ENCODE measurements at regions not wholly inside any gene's neighbourhood (a gene's known extent, or its start where the extent isn't known, plus 50 kb on each side); places are given as distances from the start of the nearest gene placed in this dataset.

- TF ChIP-seq CTCF (tag by site-specific recombination; IDR thresholded peaks at IDR 0.05): no peak
- no peak for TF ChIP-seq ZNF670 (tag by site-specific recombination; IDR thresholded peaks at IDR 0.05; ENCODE audit: low read depth)
- TF ChIP-seq ZNF501 (tag by site-specific recombination; IDR thresholded peaks at IDR 0.05): no peak
- no peak for TF ChIP-seq REPIN1 (tag by site-specific recombination; IDR thresholded peaks at IDR 0.05; ENCODE audit: low read depth)
- TF ChIP-seq KLF10 (tag by site-specific recombination; IDR thresholded peaks at IDR 0.05): no peak
- no peak for TF ChIP-seq ZNF174 (tag by site-specific recombination; IDR thresholded peaks at IDR 0.05)
- TF ChIP-seq ZBTB11 (tag by site-specific recombination; conservative IDR thresholded peaks at IDR 0.05; ENCODE audit: low read depth): no peak
- TF ChIP-seq ZNF785 (tag by site-specific recombination; IDR thresholded peaks at IDR 0.05): no peak
- TF ChIP-seq, protein P1, sequence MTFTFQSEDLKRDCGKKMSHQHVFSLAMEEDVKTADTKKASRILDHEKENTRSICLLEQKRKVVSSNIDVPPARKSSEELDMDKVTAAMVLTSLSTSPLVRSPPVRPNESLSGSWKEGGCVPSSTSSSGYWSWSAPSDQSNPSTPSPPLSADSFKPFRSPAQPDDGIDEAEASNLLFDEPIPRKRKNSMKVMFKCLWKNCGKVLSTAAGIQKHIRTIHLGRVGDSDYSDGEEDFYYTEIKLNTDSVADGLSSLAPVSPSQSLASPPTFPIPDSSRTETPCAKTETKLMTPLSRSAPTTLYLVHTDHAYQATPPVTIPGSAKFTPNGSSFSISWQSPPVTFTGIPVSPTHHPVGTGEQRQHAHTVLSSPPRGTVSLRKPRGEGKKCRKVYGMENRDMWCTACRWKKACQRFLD (tag by site-specific recombination; IDR thresholded peaks at IDR 0.05): no peak
- no peak for TF ChIP-seq REST (tag by site-specific recombination; IDR thresholded peaks at IDR 0.05)
- no peak for TF ChIP-seq SETDB1 (IDR thresholded peaks at IDR 0.05; ENCODE audit: insufficient read length, low read length)
- TF ChIP-seq ZNF610 (tag by site-specific recombination; IDR thresholded peaks at IDR 0.05; ENCODE audit: borderline replicate concordance): no peak
Observed at GRCh38 chr5:98638701-98639100, 134.8 kb upstream of the RGMB start.
